Putamen (tissue), 1 donor: ENCODE measurements at regions not wholly inside any gene's neighbourhood (a gene's known extent, or its start where the extent isn't known, plus 50 kb on each side); places are given as distances from the start of the nearest gene placed in this dataset.

Source experiments
- DNase-seq: peaks from one replicate; pipeline ENCODE4 v3.0.0-alpha.2; 2016; ENCODE audit warnings: low spot score

DNA sequence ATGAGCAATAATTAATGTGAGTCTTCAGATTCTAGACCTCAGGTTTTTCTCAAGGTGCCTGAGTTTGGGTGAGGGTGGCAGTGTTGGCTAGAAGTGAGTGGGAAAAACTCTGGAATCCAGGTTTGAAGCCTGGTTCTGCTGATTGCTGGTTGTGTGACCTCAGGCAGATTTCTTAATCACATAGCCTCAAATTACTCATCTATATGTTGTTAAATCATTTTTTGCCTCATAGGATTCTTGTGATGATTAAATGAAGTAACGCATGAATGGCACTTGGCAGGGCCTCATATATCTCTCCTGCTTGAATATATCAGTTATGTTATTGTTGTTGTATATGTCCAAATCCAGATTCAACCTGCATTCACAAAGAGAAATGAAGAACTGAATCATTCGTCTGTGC, 60.5 kb downstream of the NR2F2 start:
- no peak for DNase-seq

DNA sequence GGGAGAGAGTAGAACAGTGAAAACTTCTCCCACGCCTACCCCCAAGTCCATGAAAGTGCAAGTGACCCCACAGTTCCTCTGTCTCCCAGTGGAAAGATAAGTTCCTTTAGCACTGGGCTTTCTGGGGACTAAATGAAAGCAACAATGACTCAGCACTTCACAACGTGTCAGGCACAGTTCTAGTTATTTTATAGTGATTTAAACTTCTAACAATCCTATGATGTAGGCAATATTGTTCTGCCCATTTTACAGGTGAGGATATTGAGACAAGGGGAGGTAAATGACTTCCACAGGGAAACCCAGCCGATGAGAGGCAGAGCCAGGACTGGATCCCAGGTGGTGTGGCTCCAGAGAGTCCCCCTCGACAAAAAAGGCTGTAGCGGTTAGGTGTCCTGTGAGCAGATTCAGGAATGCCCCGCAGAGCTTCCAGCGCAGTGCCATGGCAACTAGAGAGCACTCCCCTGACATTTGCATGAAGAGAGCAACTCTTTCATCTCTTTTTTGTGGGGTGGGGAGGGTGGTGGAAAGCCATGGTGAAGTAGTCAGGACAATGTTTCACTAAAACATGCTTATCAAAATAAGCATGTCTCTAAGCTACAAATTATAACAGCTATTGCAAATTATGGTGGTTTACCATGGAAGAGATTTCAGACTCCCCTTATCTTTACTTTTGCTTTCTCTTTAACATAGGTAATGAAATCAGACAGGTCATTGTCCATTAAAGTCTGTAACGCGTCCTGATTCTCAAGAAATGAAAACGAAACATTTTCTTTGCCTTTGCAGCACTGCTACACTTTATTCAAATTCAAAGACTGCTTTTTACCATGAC, 62.1 kb downstream of the NR2F2 start:
- DNase-seq = no peak

DNA sequence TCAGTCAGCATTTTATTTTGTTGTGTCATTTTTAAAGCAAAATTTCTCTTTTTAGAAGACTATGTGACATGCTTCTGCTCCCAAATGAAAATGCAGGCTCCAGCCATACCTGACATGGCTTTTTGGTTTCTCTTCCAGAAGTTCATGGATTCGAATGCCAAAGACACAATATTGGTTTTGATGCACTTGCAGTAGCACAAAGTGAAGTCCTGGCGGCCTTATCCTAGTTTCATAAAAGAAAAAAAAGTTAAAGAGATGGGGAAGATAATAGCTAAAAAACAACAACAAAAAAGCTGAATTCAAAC, 62.7 kb downstream of the NR2F2 start:
- no peak for DNase-seq

DNA sequence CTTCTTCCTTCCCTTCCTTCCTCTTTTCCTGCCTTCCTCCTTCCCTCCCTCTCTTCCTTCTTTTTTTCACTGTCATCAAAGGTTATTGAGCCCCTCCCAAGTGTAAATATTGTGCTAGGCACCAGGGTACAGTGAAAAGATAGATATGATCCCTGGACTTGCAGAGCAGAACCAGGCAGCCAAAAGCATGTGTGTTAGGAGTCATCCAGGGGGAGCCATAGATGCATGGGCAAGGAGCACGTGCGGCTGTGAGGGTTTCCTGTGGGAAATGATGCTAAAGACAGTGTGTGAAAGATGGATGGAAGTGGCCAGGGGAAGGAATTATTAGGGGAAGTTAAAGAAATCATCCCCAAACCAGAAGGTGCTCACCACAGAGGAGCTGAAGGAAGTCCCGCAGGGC, 65.2 kb downstream of the NR2F2 start:
- no peak for DNase-seq

DNA sequence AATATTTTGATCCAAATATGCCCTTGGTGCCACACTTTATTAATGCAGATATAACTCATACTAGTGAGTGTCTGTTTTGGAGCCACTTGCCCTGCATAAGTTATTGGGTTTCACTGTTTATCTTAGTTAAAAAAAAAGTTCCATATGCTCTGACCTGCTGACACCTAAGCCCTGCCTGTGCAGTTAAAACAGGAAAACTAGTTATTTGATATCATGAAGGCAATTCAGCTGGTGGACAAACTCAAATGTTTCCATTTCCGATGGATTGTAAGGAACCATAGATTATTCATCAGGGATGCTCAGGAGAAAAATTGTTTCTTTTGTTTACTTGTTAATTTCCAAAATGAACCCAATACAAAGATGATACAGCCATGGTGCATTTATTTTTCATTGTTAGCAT, 68.3 kb downstream of the NR2F2 start:
- no peak for DNase-seq

DNA sequence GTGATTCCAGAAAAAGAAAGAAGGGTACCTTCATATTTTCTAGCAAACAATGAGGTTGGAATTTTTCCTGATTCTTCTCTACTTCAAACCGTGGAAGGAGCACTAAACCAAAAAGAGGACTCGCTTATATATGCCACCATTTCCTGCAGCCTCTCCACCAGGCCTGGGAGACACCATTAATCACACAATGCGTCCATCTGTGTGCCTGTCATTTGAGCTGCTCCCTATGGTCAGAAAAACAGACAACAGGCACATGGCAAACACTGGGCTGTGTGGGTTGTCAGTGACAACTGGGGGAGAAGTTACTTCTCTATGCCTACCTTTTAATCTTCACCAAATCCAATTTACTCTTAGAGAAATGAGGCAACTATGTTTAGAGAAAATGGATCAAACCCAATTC, 71.9 kb downstream of the NR2F2 start:
- no peak for DNase-seq

DNA sequence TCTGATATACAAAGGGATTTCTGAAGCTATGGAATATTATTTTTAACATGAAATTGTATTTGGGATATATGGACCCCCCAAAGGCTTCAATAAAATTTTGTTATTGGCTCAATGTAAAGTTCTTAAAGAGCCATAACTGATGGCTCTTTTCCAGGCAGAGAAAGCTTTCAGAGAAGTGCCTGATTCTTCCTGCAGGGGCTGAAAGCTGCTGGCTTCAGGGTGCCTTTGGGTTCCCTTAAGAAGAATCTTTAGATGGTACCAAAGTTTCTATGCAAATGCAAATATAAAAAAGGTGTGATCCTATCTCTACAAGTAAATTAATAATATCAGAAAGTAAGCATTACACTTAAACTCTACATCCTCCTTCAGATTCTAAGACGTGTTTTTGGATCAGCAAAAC, 72.6 kb downstream of the NR2F2 start:
- DNase-seq = no peak

DNA sequence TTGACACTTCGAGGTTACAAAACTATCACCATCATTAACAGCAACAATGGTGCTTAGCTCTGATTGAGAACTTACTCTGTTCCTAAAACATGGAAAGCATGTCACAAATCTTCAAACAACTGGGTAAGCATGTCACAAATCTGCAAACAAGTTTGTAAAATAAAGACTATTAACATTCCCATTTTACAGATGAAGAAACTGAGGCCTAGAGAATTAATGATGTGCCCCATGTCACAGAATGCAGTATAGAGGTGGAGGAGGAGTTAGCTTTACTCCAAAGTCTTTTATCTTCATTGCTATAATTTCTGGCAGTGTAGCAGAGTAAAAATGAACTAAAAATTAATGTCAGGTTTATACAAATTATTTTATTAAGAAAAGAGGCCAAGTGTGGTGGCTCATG, 73.4 kb downstream of the NR2F2 start:
- no peak for DNase-seq

DNA sequence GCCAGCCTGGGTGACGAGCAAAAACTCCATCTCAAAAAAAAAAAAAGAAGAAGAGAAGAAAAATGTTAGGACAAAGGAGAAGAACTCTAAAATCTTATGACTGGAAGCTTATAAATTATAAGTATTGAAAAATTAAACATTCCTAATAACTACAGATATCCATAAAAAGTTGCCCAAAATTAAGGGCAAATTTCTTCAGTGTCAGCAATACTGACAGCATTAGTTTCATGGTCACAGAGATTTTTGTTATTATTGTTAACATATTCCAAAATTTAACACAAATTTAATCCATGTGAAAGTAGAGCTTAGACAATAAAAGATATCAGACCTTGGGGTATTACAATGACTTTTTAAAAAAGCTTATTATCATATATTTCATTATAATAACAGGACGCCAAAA, 74.1 kb downstream of the NR2F2 start:
- no peak for DNase-seq

DNA sequence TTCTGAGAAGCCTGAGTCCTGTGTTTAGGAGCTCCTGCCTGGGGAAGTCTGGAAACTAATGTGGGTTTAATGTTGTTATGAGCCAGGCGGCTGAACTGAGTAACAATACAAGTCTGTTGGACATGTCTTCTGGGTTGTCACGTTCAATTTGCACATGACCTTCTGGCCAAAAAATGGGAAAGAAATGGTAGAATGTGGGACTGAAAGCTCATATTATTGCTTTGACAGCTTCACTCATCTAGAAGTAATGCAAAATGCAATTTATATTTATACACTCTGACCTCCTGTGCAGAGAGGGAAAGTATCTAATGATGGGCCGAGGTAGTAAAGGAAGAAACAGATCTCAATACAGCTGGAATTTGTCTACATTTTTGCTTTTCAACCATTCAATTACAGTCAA, 75.8 kb downstream of the NR2F2 start:
- DNase-seq = no peak

DNA sequence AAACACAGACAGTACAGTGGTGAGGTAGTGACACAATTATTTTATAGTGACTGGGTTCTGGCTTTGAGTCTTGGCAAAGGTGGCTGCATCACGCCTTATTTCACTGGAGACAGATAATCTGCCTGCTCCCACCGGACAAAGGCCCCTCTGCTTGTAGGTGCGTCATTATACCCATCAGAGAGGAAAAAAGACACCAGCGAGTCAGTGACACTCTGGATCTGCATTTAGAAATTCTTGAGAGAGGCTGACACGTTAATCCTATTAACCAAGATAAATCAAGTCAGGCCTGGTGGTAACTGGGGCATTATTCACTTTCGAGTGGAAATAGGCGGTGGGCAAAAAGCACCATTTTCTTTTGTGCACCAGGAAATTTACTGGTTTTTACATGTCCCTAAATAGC, 76.2 kb downstream of the NR2F2 start:
- DNase-seq = no peak

DNA sequence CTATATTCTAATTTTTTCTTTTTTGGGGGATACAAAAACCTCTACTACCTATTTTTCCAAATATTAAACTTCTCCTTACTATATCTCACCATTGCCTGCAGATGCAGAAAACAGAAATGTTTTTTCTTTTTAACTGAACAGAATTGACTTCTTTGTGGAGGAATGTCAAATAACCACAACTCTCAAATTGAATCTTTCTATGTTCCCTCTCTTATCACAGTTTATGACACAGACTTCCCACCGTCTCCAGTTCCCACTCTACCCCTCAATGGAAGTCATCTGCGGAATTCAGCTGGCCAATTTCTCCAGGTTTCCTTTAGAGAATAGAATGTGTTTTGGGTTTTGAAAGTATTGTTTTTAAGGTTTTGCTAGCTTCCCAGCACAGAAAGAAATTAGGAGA, 77.0 kb downstream of the NR2F2 start:
- no peak for DNase-seq

DNA sequence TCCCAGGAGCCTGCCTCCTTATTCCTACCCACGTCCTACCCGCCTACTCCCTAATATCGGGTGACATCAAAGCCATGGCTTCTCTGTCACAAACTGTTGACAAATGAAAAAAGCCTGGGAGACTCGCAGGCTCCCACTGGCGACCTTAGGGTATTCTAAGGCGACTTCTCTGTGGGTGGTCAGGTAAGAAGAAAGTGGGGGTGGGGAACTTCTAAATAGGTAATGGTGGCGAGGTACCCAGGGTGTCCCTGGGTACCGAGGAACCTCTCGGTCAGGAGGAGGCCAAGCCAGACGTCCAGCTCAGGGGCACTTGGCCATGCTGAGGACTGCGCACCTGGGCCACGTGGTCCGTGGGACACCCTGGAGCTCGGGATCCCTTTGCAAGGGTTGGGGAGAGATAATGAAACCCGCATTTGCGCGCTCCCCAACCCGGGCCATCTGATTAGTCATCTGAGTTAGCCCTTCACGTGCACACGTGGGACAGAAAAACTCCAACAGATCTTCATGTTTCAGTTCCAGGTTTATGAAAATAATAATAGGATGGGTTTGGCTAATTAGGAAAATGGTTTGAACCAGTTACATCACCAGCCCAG, 78.2 kb downstream of the NR2F2 start:
- no peak for DNase-seq

DNA sequence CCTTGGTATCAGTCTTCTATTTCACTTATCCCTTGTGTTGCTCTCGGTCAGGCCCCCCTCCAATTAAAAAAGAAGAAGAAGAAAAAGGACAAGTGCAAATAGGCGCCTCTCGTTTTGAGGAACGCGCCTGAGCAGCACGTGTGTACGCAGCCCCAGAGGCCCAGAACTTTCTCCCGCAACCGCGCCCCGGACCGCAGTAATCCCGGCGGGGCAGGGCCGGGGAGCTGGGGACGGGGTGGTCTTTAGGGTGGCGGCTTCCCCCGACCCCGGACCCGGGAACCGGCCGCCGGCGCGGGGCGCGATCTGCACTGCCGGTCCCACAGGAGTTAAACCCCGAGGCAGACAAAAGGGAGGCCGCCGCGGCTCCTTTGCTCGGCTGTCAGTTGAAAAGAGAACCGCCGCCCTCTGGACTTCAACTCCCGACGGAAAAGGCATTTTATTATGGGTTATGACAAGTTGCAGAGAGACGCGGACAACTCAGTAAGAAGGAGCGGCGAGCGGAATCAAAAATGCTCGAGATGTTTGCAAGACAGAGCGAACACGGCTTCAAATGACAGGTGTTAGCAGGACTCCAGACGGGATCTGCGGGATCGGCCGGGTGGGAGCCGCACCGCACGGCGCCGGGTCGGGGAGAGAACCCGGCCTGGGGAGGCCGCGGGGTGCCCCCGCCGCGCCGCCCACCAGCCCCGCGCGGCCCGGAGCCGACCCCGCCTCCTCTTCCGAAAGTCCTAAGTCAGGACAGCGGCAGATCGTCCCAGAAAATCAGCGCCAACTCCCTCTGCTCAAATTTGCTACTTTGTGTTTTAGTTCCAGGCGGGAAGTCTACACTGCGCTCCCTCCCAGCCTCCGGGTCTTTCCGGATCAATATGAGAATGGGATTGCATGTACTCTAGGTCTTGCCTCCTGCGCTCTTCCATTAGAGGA, 79.0 kb downstream of the NR2F2 start:
- DNase-seq = no peak

DNA sequence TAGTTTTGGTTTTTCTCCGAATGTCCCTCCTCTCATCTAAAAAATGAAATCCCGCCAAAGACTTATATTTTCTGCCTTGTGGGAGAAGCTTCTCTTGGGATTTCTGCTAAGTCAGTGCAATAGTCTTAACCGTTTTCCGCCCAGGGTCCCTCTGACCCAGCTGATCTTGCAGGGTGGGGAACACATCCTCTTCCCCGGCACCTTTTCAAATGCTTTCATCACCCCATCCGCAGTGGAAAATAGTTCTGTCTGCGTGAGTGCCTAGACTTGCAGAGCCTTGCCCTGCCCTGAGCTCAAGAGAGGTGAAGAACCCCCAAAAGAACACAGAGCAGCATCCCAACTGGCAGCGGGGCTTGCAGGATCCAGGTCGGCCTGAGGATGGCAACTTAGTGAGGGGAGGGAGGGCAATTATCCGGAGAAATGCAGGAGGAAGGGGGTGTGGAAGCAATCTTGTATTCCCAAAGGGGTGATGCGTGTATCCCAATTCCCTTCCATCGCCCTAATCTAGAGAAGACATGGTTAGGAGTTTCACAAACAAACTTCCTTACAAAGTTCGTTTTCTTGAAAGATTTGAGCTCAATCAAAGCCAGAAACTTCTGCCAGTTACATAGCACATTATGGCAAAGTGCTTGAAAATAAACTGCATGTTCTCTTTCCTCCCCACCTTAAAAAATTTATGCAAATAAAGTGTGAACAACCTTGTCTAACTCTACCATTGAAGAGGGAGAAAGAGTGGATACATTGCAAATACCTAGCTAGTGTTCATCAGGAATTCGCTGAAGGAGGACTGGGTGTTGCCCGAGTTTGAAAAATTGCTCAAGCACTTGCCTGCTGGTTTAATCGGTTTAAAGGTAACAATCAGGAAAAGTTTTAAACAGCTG, 79.9 kb downstream of the NR2F2 start:
- DNase-seq = no peak

DNA sequence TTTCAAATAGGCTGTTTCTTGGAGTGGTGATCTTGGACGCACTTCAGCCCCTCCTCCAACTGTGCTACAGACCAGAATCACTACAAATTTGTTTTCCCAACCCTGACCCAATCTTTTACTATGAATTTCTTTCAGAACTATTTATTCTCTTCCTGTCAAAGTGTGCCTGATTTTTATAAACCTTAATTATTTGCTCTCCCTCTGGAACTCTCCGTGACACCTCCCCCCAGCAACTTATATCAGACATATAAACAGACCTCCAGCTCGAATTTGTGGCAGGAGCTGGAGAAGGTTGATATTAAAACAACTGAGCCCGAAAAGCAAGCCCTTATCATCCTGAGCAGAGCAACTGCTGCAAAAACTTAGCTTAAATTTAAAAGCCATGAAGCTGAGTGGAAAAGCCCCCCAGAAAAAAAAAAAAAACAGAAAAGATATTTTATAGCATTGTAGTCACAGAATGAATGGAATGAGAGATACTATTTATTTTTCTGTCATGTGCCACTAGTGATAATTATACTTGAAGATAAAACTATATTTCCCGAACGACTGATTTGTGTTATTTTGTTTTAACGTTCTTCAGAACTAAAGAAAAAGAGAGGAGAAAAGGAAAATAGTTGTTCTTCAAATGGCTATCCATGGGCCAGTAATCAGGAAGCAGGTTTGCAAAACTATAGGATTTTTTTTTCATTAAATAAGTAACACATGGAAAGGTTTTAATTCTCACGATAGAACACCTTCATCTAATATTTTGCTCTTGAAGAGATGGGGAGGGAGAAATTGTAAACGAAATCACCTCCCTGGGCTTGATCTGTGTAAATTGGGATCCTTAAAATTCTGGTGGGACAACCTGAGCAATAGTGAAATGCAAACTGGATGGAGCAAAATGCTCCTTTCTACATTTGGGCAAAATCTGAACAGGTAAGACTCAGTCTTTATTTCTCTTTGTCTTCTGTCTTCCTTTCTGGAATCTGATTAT, 80.8 kb downstream of the NR2F2 start:
- DNase-seq = no peak

DNA sequence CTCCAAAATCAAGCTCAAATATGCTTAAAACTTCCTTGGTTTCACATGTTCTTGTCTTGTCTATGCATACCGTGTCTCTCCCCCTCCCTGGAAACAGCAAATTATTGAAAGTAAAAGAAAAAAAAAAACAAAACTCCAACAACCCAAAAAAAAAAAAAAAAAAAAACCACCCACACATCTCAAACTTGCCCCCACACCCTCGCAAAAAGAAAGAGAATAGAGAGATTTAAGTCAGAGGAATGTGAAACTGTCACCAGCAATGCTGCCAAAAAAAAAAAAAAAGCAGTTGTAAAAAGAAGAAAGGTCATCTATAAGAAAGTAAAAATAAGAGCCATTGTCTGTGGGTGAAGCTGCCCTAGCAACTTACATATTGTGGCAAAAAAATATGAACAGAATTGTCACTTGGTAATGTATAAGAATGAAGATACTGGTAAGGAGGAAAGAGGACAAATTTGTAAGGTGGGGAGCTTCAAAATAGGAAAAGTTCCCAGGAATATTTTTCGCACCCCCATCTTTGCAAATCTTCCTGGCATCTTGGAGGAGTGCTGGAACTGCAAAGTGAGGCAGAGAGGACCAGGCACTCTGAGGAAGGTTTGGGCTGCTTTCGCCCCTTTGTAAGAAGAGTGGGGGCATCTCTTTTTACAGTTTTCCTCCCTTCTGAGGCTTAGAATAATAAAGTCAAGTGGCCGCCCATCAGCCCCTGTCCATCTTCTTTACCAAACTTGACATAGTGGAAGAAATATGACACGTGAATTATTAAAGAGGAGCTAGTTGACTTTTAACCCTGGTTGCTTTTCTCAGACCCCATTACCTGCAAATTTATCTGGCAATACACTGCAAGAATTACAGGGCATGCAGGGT, 81.8 kb downstream of the NR2F2 start:
- DNase-seq = no peak

DNA sequence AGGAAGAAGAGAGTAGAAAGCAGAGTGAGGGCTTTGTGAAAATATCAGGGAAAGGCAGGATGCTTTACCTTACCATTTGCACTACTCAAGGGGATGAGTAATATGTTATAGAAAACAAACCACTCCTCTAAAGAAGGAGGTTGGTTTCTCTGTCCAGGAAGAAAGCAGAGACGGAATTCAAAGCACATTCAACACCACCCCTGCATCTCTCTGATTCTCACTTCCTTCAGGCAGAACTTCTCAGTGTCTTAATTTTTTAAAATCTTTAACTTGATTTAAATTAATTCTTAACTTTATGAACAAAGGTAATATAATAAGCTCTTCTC, 82.4 kb downstream of the NR2F2 start:
- DNase-seq = no peak

DNA sequence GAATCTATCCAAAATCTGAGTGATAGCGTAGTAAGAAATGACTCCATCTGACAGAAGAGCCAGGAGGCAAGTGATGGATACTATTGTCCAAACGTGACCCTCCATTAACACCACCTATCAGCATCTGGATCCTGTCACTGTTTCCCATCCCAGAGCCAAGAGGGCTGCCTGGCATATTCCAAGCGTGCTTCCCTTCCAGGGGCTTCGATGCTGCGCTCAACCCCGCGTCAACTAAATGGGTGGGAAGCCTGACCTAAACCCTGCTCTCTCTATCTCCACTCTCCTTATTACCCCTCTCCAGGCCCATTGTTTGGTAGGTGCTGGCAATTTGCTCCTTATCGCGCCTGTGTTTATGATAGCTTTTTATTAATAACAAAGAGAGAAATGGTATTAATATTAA, 83.2 kb downstream of the NR2F2 start:
- DNase-seq = no peak

DNA sequence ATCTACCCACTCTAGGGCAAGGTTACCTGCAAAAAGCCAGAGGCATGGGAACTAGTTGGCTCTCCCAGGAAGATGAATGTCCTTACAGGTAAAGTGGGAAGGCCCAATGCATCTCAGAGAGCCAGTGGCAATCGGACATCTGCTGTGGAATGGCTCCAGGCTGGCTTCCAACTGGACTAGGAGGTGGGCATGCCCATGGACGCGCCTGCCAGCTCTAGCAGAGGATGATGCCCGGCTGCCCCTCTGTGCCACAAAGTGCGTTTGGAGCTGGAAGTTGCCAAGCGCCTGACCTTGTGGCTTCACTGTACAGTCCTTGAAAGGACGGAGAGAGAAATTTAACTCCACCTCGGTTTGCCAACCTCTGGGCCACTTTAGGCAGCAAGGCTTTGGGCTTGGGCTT, 84.4 kb downstream of the NR2F2 start:
- no peak for DNase-seq
